HG03354 (cell line): ENCODE measurements at regions not wholly inside any gene's neighbourhood (a gene's known extent, or its start where the extent isn't known, plus 50 kb on each side); places are given as distances from the start of the nearest gene placed in this dataset.
"Not testable (repeated sequence)": the region's sequence is repeated elsewhere in the genome, so short reads cannot be mapped to it uniquely, and the experiment has no call there.

Experiments
- ATAC-seq: cut with Tn5 transposase; IDR thresholded peaks from one replicate; pipeline ENCODE4 v1.9.1; 2021; ENCODE audit warnings: mild to moderate bottlenecking; ENCODE audit not compliant: unreplicated experiment, poor library complexity, severe bottlenecking

- ATAC-seq = no peak
These were observed 102.1 kb upstream of the NECTIN3 start for GRCh38 chr3:110969229-110970211.

DNA sequence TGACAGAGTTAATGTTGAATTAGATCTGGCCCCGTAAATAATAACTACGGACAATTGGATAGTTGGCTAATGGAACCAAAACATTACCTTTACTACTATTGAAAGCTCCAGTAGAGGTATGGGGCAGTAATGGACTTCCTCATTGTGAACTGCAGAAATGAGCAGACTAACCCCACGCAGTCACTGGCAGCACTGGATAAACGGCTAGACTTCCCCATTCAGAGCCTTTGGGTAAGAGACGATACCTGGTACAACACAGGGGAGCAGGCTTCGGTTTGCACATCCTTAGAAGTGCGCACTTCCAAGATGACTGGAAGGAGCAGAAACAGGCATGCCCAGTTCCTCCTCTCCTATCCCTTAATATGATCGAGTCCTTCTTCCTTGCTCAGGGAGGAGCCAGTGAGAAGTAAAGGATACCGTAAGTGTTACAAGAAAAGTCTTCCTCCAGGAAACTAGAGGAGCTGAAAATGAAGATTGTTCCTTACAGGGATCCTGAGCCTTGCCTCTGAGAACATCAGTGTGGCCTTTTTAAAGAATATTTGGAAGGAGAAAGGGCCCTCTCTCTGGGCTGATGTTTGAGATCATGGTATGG, 100.5 kb upstream of the NECTIN3 start:
- ATAC-seq = no peak

- no peak for ATAC-seq
These were observed 98.2 kb upstream of the NECTIN3 start for GRCh38 chr3:110973263-110973895.

DNA sequence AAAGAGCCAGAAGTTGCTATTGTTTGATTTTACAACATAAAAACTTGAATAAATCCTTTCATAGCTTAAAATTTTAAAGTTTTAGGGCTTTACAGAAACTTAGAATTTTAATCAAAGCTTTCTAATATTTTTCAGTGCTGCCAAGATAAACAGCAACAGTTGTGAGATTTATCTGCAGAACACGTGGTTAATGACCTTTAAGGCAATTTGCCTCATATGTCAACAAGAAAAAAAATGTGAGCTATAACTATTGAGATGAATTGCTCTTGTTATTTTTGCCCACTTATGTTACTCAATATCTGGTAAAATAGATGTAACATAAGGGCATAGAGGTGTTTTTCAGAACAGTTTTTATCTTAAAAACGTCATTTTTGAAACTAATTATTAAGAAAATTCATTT, 96.7 kb upstream of the NECTIN3 start:
- no peak for ATAC-seq

- ATAC-seq = no peak
These were observed 87.0 kb upstream of the NECTIN3 start for GRCh38 chr3:110984456-110985250.

DNA sequence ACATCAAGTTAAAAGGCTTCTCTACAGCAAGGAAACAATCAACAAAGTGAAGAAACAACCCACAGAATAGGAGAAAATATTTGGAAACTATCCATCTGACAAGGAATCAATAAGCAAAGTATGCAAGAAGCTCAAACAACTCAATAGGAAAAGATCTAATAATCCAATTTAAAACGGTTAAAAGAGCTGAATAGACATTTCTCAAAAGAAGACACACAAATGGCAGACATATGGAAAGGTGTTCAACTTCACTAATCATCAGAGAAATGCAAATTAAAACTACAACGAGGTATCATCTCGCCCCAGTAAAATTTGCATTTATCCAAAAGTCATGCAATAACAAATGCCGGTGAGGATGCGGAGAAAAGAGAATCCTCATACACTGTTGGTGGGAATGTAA, 82.2 kb upstream of the NECTIN3 start:
- no peak for ATAC-seq

GRCh38 chr3:110995461-110996231, 76.0 kb upstream of the NECTIN3 start:
- ATAC-seq = no peak

DNA sequence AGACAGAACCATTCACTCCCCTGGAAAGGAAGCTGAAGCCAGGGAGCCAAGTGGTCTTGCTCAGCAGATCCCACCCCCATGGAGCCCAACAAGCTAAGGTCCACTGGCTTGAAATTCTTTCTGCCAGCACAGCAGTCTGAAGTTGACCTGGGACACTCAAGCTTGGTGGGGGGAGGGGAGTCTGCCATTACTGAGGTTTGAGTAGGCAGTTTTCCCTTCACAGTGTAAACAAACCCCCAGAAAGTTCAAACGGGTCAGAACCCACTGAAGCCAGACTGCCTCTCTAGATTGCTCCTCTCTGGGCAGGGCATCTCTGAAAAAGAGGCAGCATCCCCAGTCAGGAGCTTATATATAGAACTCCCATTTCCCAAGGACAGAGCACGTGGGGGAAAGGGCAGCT, 72.8 kb upstream of the NECTIN3 start:
- ATAC-seq = not testable (repeated sequence)

GRCh38 chr3:111006485-111006884, 65.1 kb upstream of the NECTIN3 start:
- not testable (repeated sequence) for ATAC-seq

DNA sequence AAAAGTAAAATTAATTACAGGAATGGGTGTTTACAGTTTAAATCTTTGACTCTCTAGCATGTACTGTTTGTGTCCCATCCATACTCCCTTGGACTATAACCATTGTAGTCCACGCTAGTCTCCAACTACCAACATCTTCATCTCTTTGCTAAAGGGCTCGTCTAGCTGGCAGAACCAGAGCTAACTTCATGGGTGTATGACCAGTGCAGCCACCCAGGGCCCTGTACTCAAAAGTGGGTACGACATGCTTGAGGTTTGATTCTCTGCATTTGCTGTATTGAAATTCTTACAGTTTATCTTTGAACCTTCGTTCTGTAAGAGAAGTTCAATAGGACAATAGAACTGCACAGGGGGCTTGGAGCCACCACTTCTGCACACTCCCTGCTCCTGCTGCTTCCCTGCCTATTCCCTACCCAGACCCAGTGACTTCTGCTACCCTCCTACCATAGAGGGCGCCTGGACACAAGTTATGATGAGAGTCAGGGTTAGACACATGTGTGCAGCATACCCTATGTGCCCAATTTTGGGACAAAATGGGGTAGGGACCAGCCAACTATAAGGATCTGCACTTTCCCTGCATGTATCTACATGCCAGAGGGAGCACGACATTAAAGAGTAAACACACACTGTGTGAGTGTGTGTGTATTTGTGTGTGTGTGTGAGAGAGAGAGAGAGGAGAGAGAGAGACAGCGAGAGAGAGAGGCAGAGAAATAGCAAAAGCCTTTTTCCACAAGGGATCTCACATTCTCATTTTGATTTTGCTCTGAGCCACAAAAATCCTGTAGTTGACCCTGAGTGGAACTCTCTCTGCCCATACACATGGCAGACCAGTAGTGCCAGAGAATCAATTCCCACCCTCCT, 59.0 kb upstream of the NECTIN3 start:
- no peak for ATAC-seq
